Duodenal mucosa (tissue), 2 donors: ENCODE measurements at regions not wholly inside any gene's neighbourhood (a gene's known extent, or its start where the extent isn't known, plus 50 kb on each side); places are given as distances from the start of the nearest gene placed in this dataset.

ENCODE experiments used
- H3K27ac ChIP-seq: one replicate; pipeline ENCODE4 v1.7.0; 2013; ENCODE audit warnings: low read depth, low read length
- H3K27me3 ChIP-seq, 2 donors: one replicate each; pipeline ENCODE4 v1.7.0; 2013; ENCODE audit warnings: low read length in 2 of 2, control low read depth in 1 of 2; ENCODE audit not compliant: insufficient read depth in 2 of 2, control insufficient read depth in 1 of 2
- H3K36me3 ChIP-seq, 2 donors: one replicate each; pipeline ENCODE4 v1.7.0; 2013; ENCODE audit warnings: low read length in 2 of 2, control low read depth in 1 of 2; ENCODE audit not compliant: insufficient read depth in 2 of 2, control insufficient read depth in 1 of 2
- H3K4me1 ChIP-seq, 2 donors: one replicate each; pipeline ENCODE4 v1.7.0; 2013; ENCODE audit warnings: low read length in 2 of 2, control low read depth in 1 of 2; ENCODE audit not compliant: insufficient read depth in 2 of 2, control insufficient read depth in 1 of 2
- H3K4me3 ChIP-seq, 2 donors: one replicate each; pipeline ENCODE4 v1.7.0; 2013; ENCODE audit warnings: low read length in 2 of 2, low read depth in 1 of 2
- H3K9ac ChIP-seq, 2 donors: one replicate each; pipeline ENCODE4 v1.7.0; 2013; ENCODE audit warnings: low read length in 2 of 2, low read depth in 1 of 2
- H3K9me3 ChIP-seq, 2 donors: one replicate each; pipeline ENCODE4 v1.7.0; 2013; ENCODE audit warnings: low read length in 2 of 2, control low read depth in 1 of 2; ENCODE audit not compliant: control insufficient read depth in 1 of 2

DNA sequence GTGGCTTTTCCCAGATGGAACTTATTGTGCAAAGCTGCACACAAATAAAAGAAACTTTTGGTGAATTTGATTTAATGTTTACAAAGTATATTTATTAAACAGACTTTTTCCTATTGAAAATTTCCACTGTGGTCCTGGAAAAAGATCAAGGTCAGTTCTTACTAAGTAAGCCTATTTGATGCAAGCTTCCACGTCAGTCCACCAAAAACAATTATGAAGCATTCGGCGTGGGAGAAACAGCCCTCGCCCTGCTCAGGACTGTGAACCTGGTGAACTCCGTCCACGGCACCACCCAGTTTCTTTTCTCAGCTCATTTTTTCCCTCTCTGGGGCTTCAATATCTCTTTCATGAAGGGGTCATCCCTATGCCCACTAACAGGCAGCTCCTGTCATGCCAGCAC is 149.8 kb downstream of the EFNB2 start:
- H3K27me3 ChIP-seq = no peaks in the 10 kb centered on the region
- H3K36me3 ChIP-seq = no peaks in the 10 kb centered on the region
- H3K9ac ChIP-seq = no peak overlapping the region
- no peak overlapping the region for H3K4me3 ChIP-seq
- no peak overlapping the region for H3K27ac ChIP-seq
- H3K4me1 ChIP-seq = peaks cover 0 to 4% of the 10 kb centered on the region in 2 donors
- no peaks in the 10 kb centered on the region for H3K9me3 ChIP-seq

DNA sequence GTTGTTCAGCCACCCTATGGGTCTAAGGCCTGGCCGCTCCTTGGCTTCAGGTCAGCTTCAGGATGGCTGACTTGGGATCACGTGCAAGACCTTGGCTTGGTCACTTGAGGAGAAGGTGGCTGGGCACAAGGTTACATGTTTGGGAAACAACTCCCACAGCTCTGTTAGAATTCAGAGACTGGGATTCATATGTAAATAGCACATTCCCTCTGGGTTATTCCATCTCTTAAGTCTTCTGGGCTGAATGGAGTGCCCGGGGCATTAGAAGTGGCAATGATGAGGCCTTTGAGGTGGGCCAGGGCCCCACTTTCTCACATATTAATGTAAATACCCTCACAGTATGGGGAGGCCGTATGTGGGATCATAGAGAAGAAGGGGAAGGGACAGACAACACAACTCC is 150.9 kb downstream of the EFNB2 start:
- Histone ChIP-seq H3K9me3 (no peaks in the 10 kb centered on the region), H3K27me3 (no peaks in the 10 kb centered on the region), H3K4me1 (no peaks in the 10 kb centered on the region), H3K9ac (no peak overlapping the region), H3K36me3 (no peaks in the 10 kb centered on the region), H3K4me3 (no peak overlapping the region), H3K27ac (no peak overlapping the region)

DNA sequence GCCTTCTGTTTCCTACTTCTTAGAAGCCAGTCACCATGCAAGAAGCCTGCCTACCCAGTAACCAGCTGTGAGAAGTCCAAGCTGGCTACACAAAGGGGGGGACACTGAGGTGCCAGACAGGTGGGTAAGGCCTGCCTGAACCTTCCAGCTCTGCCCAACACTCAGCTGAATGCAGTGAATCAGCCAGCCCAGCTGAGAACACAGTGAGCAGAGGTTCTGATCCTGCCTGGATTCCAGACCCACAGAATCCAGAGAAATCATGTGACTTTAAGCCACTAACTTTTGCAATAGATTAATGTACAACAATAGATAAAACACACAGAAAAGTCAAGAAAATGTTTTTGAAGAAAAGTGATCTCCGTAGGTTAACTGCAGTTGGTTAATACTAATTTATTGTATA is 151.7 kb downstream of the EFNB2 start:
- no peaks in the 10 kb centered on the region for H3K9me3 ChIP-seq

DNA sequence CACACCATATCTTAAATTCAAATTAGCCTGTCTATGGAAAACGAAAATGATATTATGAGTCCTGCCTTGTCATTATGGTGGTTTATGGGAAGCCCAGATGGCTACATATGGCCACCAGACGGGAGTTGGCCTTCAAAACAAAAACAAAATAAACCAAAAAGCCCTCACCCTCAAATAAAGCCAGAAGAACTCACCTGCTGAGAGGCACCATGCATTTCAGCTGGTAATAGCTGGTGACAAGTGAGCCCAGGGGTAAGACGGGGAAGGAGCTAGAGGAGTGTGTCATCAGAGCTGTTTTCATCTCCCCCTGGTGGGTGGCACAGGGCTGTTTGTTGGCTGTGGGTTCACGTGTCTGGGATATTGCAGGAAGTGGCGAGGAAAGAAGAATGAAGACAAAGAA is 152.9 kb downstream of the EFNB2 start:
- Histone ChIP-seq H3K4me3 (no peak overlapping the region), H3K9me3 (no peaks in the 10 kb centered on the region), H3K27ac (no peak overlapping the region), H3K36me3 (no peaks in the 10 kb centered on the region), H3K27me3 (no peaks in the 10 kb centered on the region), H3K4me1 (no peaks in the 10 kb centered on the region), H3K9ac (no peak overlapping the region)

More for the DNA sequence above, 151.7 kb downstream of the EFNB2 start:
- Histone ChIP-seq H3K27ac (no peak overlapping the region), H3K36me3 (no peaks in the 10 kb centered on the region), H3K4me1 (no peaks in the 10 kb centered on the region), H3K4me3 (no peak overlapping the region), H3K9ac (no peak overlapping the region), H3K27me3 (no peaks in the 10 kb centered on the region)

DNA sequence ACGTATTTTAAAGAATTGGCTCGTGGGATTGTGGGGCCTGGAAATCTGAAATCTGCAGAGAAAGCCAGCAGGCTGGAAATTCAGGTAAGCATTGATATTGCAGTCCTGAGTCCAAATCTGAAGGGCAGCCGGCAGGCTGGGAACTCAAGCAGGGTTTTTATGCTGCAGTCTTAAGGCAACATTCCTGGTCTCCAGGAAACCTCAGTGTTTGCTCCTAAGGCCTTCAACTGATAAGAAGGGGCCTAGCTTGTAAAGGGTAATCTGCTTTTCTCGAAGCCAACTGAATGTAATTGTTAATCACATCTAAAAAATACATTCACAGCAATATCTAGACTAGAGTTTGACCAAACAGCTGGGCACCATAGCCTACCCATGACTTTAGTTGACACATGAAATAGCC is 154.4 kb downstream of the EFNB2 start:
- Histone ChIP-seq H3K9ac (no peak overlapping the region), H3K9me3 (no peaks in the 10 kb centered on the region), H3K36me3 (no peaks in the 10 kb centered on the region), H3K27ac (no peak overlapping the region), H3K27me3 (no peaks in the 10 kb centered on the region), H3K4me1 (no peaks in the 10 kb centered on the region), H3K4me3 (no peak overlapping the region)

DNA sequence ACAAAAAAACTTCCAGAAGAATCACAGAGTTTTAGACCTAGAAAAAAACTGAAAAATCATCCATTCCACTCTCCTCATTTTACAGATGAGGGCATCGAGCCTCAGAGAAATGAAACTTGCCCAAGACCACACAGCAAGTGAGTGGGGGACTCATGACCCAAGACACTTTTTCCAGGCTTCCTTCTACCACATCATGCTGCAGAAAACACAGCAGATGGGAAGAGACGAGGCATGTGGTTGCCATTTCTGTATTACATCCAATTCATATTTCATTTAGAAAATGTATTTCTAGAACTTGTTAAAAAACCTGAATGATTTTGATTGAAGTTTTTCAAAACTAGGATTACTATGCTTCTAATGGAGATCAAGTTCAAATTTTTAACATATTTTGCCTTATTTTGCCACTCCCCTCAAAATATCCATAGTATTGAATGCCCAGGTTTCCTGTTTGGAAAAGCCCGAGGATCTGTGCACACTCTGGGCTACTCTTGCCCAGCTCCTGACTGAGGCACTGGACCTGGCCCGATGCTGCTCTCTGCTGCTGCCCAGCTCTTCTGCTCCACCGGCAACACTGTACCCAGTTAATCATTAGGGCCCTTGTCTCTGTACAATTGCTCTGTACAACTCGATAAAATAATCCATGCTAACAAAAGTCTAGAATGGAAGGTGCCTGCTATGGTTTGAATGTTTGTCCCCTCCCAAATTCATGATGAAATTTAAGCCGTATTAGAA is 157.4 kb downstream of the EFNB2 start:
- Histone ChIP-seq H3K27me3 (no peaks in the 10 kb centered on the region), H3K4me3 (no peak overlapping the region), H3K9me3 (no peaks in the 10 kb centered on the region), H3K4me1 (no peaks in the 10 kb centered on the region), H3K27ac (no peak overlapping the region), H3K36me3 (no peaks in the 10 kb centered on the region), H3K9ac (no peak overlapping the region)

DNA sequence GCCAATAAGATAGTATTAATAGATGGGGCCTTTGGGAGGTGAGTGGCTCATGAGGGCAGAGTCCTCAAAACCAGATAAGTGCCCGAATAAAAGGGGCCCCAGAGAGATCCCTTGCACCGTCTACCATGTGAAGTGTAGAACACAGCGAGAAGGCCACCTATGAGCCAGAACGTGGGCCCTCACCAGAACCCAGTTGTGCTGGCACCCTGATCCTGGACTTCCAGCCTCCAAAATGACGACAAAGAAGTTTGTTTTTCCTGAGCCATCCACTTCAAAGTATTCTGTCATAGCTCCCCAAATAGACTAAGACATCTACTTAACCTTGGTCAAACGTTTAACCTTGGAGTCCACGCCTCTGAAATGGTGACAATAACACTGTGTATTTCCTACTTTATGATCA is 158.1 kb downstream of the EFNB2 start:
- no peak overlapping the region for H3K4me3 ChIP-seq
- no peaks in the 10 kb centered on the region for H3K4me1 ChIP-seq
- H3K27ac ChIP-seq = no peak overlapping the region
- no peaks in the 10 kb centered on the region for H3K36me3 ChIP-seq
- H3K27me3 ChIP-seq = no peaks in the 10 kb centered on the region
- H3K9me3 ChIP-seq = no peaks in the 10 kb centered on the region
- H3K9ac ChIP-seq = no peak overlapping the region

DNA sequence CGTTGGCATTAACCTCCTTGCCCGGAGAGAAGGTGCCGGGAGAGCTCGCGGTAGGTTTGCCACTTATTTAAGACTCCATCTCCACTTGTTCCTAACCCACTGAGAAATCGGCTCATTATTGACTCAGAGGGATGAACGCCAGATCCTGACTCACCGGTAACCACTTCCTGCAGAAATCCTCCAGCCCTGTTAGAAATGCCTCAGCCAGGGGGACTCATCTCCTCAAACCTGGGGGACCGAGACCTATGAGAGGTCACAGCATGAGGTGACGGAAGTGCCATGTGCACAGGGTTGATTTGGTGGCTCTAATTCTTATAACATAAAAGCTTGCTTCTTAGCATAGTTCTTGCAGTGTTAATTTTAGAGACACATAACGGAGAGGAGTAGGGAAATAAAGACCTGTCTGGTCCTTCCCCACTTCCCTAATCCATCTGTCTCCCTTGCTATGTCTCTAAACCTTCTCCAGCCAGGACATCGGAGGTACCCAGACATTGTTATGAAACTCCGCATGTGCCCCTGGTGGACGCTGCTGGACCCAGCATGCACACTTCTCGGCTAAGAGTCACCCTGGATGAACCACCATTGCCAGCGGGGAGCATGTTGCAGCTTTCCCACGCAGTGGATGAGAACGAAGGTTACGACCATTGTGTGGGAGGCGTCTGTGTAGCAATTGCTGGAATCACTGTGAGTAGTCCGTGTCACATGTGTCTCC is 158.9 kb downstream of the EFNB2 start:
- no peak overlapping the region for H3K27ac ChIP-seq
- no peak overlapping the region for H3K9ac ChIP-seq
- H3K9me3 ChIP-seq = no peaks in the 10 kb centered on the region
- no peaks in the 10 kb centered on the region for H3K36me3 ChIP-seq
- H3K4me1 ChIP-seq = no peaks in the 10 kb centered on the region
- H3K4me3 ChIP-seq = no peak overlapping the region
- no peaks in the 10 kb centered on the region for H3K27me3 ChIP-seq

DNA sequence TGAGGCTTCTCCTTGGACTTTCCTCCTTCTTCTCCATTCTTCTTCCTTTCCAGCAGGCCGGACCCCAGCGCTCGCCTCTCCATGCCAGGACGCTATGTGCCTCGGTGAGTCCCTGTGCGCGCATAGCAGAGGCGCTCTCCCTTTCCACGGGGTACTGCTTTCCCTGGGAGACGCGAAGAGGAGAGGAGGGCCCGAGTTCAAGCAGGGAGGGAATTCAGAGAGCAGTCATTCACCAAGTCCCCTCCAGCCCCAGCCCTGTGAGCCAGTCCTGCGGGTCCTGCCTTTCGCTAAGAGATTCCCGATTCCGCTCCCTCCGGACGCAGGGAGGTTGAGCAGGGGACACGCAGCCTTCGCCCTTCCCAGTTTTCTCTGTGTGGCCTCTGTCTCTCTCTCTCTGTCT is 160.4 kb downstream of the EFNB2 start:
- no peak overlapping the region for H3K4me3 ChIP-seq
- H3K27ac ChIP-seq = no peak overlapping the region
- H3K36me3 ChIP-seq = no peaks in the 10 kb centered on the region
- H3K9me3 ChIP-seq = no peaks in the 10 kb centered on the region
- no peaks in the 10 kb centered on the region for H3K4me1 ChIP-seq
- no peak overlapping the region for H3K9ac ChIP-seq
- no peaks in the 10 kb centered on the region for H3K27me3 ChIP-seq

DNA sequence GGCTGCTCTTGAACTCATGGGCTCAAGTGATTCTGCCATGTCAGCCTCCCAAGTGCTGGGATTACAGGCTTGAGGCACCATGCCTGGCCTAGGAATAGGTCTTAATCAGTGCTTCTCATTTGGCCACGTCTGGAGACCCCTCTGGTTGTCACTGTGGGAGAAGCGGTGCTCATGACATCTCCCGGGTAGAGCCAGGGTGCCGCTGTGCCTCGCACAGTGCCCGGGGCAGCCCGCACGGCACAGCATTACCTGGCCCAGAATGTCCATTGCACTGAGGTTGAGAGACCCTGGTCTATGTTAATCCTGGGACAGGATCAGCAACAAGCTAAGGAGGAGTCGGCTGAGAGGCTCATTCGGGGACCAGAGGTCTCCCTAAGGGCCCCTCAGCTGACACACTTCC is 160.8 kb downstream of the EFNB2 start:
- no peaks in the 10 kb centered on the region for H3K4me1 ChIP-seq
- H3K9ac ChIP-seq = no peak overlapping the region
- H3K36me3 ChIP-seq = no peaks in the 10 kb centered on the region
- H3K27me3 ChIP-seq = no peaks in the 10 kb centered on the region
- no peak overlapping the region for H3K27ac ChIP-seq
- no peaks in the 10 kb centered on the region for H3K9me3 ChIP-seq
- H3K4me3 ChIP-seq = no peak overlapping the region
